OCI-LY1 (cell line): ENCODE measurements at regions not wholly inside any gene's neighbourhood (a gene's known extent, or its start where the extent isn't known, plus 50 kb on each side); places are given as distances from the start of the nearest gene placed in this dataset.

Experiments used
- H2AFZ ChIP-seq: fragments of 200-600 bp; sonication (generic), shearing (Covaris generic); 2 replicates; pipeline ENCODE4 v1.6.0; 2014; ENCODE audit warnings: antibody characterized with exemption, mild to moderate bottlenecking, low read length
- H3F3A ChIP-seq: fragments of 200-600 bp; sonication (generic), shearing (Covaris generic); 2 replicates; pipeline ENCODE4 v1.6.0; 2014; ENCODE audit warnings: mild to moderate bottlenecking, antibody characterized with exemption, low read length, moderate library complexity; ENCODE audit not compliant: insufficient read depth
- H3K27ac ChIP-seq: fragments of 200-600 bp; sonication (generic); 2 replicates; pipeline ENCODE4 v1.5.1; 2014; ENCODE audit warnings: low read length, mixed run types, mild to moderate bottlenecking, low read depth; ENCODE audit not compliant: poor library complexity, severe bottlenecking
- H3K27me3 ChIP-seq: fragments of 200-600 bp; sonication (generic); 2 replicates; pipeline ENCODE4 v1.6.0; 2014; ENCODE audit warnings: antibody characterized with exemption, mild to moderate bottlenecking, low read length, moderate library complexity; ENCODE audit not compliant: insufficient read depth
- H3K36me3 ChIP-seq: fragments of 200-600 bp; sonication (generic); 2 replicates; pipeline ENCODE4 v1.6.1; 2014; ENCODE audit warnings: mild to moderate bottlenecking, antibody characterized with exemption, low read length, moderate library complexity, mixed read lengths; ENCODE audit not compliant: insufficient read depth
- H3K4me1 ChIP-seq: fragments of 200-600 bp; sonication (generic); 2 replicates; pipeline ENCODE4 v1.5.1; 2014; ENCODE audit warnings: mild to moderate bottlenecking, low read length, moderate library complexity; ENCODE audit not compliant: insufficient read depth, severe bottlenecking
- H3K4me2 ChIP-seq: fragments of 200-600 bp; sonication (generic), shearing (Covaris generic); 2 replicates; pipeline ENCODE4 v1.6.1; 2014; ENCODE audit warnings: low read length
- H3K4me3 ChIP-seq: fragments of 200-600 bp; sonication (generic); 2 replicates; pipeline ENCODE4 v1.5.1; 2014; ENCODE audit warnings: low read length, low read depth, mild to moderate bottlenecking, mixed read lengths; ENCODE audit not compliant: poor library complexity, severe bottlenecking
- H3K79me2 ChIP-seq: fragments of 200-600 bp; shearing (Covaris generic); 2 replicates; pipeline ENCODE4 v1.6.1; 2016; ENCODE audit warnings: mixed run types, low read length, mixed read lengths; ENCODE audit not compliant: insufficient read depth
- H3K9ac ChIP-seq: fragments of 200-600 bp; sonication (generic), shearing (Covaris generic); 2 replicates; pipeline ENCODE4 v1.6.1; 2014; ENCODE audit warnings: mild to moderate bottlenecking, low read length, mixed read lengths
- H3K9me2 ChIP-seq: fragments of 200-600 bp; sonication (generic), shearing (Covaris generic); 2 replicates; pipeline ENCODE4 v1.6.1; 2014; ENCODE audit warnings: low read depth, mild to moderate bottlenecking, low read length, mixed read lengths
- H3K9me3 ChIP-seq: fragments of 200-600 bp; shearing (Covaris generic); 2 replicates; pipeline ENCODE4 v1.6.1; 2014; ENCODE audit warnings: low read length, mixed read lengths
- H4K20me1 ChIP-seq: fragments of 200-600 bp; sonication (generic), shearing (Covaris generic); 2 replicates; pipeline ENCODE4 v1.6.0; 2016; ENCODE audit warnings: mild to moderate bottlenecking, low read length; ENCODE audit not compliant: insufficient read depth
- CTCF ChIP-seq: fragments of 200-600 bp; sonication (generic), shearing (Covaris generic); IDR thresholded peaks from 2 replicates; pipeline ENCODE4 v1.5.1; 2017; ENCODE audit warnings: mild to moderate bottlenecking, antibody characterized with exemption, low read length, moderate library complexity, mixed read lengths
- EZH2 ChIP-seq: fragments of 200-600 bp; sonication (generic), shearing (Covaris generic); IDR thresholded peaks from 2 replicates; pipeline ENCODE4 v1.8.0; 2017; ENCODE audit warnings: borderline replicate concordance, mixed run types, mild to moderate bottlenecking, antibody characterized with exemption, low read length, moderate library complexity, mixed read lengths

GRCh38 chr22:48208894-48209293, 1446.4 kb downstream of the TBC1D22A start:
- no peaks in the 10 kb centered on the region for H3F3A ChIP-seq
- no peak overlapping the region for H3K4me2 ChIP-seq
- H3K4me1 ChIP-seq: no peaks in the 10 kb centered on the region
- no peaks in the 10 kb centered on the region for H3K79me2 ChIP-seq
- peaks cover 11% of the 10 kb centered on the region; the same call in 1 of the 2 replicates for H3K27me3 ChIP-seq
- no peak overlapping the region for H2AFZ ChIP-seq
- H3K9me2 ChIP-seq: no peaks in the 10 kb centered on the region
- H3K36me3 ChIP-seq: no peaks in the 10 kb centered on the region
- no peak overlapping the region for H3K9ac ChIP-seq
- H3K27ac ChIP-seq: no peak overlapping the region
- H3K9me3 ChIP-seq: no peaks in the 10 kb centered on the region
- no peak overlapping the region for H3K4me3 ChIP-seq
- no peak for TF ChIP-seq EZH2
- no peak for TF ChIP-seq CTCF
- no peaks in the 10 kb centered on the region for H4K20me1 ChIP-seq

GRCh38 chr22:48207919-48208535, 1445.6 kb downstream of the TBC1D22A start:
- no peak overlapping the region for H3K4me2 ChIP-seq
- no peak overlapping the region for H3K4me3 ChIP-seq
- H3K27me3 ChIP-seq: peaks cover 11% of the 10 kb centered on the region; the same call in 1 of the 2 replicates
- no peaks in the 10 kb centered on the region for H4K20me1 ChIP-seq
- no peaks in the 10 kb centered on the region for H3K9me2 ChIP-seq
- H3F3A ChIP-seq: no peaks in the 10 kb centered on the region
- no peak for TF ChIP-seq EZH2
- TF ChIP-seq CTCF: no peak
- no peak overlapping the region for H3K27ac ChIP-seq
- H3K4me1 ChIP-seq: no peaks in the 10 kb centered on the region
- no peaks in the 10 kb centered on the region for H3K36me3 ChIP-seq
- H3K9me3 ChIP-seq: no peaks in the 10 kb centered on the region
- no peaks in the 10 kb centered on the region for H3K79me2 ChIP-seq
- no peak overlapping the region for H3K9ac ChIP-seq
- H2AFZ ChIP-seq: no peak overlapping the region

GRCh38 chr22:48205790-48206189, 1443.3 kb downstream of the TBC1D22A start:
- H3K9ac ChIP-seq: no peak overlapping the region
- no peaks in the 10 kb centered on the region for H3K9me3 ChIP-seq
- TF ChIP-seq EZH2 (no peak), CTCF (no peak)
- no peak overlapping the region for H3K4me3 ChIP-seq
- H3F3A ChIP-seq: no peaks in the 10 kb centered on the region
- H4K20me1 ChIP-seq: no peaks in the 10 kb centered on the region
- no peaks in the 10 kb centered on the region for H3K79me2 ChIP-seq
- H3K36me3 ChIP-seq: no peaks in the 10 kb centered on the region
- no peaks in the 10 kb centered on the region for H3K9me2 ChIP-seq
- H3K27ac ChIP-seq: no peak overlapping the region
- no peak overlapping the region for H3K4me2 ChIP-seq
- no peaks in the 10 kb centered on the region for H3K4me1 ChIP-seq
- peaks cover 11% of the 10 kb centered on the region; the same call in 1 of the 2 replicates for H3K27me3 ChIP-seq
- no peak overlapping the region for H2AFZ ChIP-seq
